UCSD-AML1 (cell line): ENCODE measurements at regions not wholly inside any gene's neighbourhood (a gene's known extent, or its start where the extent isn't known, plus 50 kb on each side); places are given as distances from the start of the nearest gene placed in this dataset.

ENCODE experiments used
- DNase-seq: peaks from one replicate; lab custom pipeline; 2025; ENCODE audit not compliant: unreplicated experiment; lab: John Stamatoyannopoulos, UW

- DNase-seq: peak; percentile 6
These were observed 51.9 kb upstream of the GNAT3 start for GRCh38 chr7:80563561-80564327.

- DNase-seq: no peak
These were observed 53.7 kb upstream of the GNAT3 start for GRCh38 chr7:80565554-80565953.

DNA sequence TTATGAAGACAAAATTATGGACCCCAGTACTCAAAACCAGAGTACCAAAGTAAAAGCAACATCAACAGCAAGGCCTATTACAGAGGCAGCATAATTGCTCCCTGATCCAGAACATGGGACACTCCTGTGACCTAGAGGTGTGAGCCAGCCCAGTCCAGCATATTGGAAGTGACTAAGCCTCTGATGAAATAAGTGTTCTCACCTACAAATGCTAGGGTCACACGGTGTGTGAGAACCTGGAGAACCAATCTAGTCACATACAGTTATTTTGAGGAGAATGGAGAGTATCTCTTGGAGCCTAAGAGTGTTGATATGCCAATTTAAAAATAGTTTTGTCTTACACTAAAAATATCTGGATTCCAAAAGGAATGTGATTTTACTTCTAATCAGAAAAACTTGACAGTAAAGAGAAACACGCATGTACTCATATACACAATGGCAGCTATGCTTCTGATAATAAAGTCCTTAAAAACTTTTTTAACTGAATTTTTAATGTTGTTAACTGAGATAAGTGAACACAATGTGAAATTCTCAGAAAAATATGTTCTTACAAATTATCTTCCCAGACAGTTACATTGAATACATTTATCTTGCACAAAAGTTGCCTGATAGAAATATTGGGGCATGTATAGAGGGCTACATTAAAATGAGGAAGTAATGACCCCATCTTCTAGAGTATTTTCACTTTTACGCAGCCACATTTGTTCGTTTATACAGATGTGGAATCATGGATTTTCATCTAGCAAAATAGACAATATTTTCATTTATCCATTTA lies 56.8 kb upstream of the CD36 start:
- no peak for DNase-seq

DNA sequence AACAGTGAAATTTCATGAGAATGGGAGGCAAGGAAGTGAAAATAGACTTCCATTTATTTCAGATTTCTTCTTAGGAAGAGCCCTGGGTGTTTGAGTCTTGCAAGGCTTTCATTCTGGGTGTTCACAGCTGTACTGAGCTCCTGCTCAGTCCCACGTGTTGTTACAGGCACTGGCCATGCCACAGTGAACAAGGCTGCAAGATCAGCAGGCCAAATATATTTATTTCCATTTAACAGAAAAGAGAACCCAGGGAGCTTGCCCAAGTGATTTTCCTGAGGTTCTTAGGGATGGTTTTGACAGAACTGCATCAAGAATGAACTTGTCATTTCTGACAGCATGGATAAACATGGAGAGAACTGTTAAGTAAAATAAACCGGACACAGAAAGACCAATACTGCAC lies 54.5 kb upstream of the CD36 start:
- no peak for DNase-seq

GRCh38 chr7:80584778-80585177 lies 53.7 kb upstream of the CD36 start:
- DNase-seq: no peak

- DNase-seq: no peak
These were observed 50.9 kb upstream of the CD36 start for GRCh38 chr7:80587538-80587937.

- DNase-seq: no peak
These were observed 49.9 kb upstream of the CD36 start for GRCh38 chr7:80588591-80588990.
